Panc1 (cell line): ENCODE measurements at regions not wholly inside any gene's neighbourhood (a gene's known extent, or its start where the extent isn't known, plus 50 kb on each side); places are given as distances from the start of the nearest gene placed in this dataset.

Experiments
- ATAC-seq: fragments of 200-7000 bp; cut with Tn5 transposase; 2 replicates; pipeline ENCODE4 v1.9.1; 2020; ENCODE audit warnings: mild to moderate bottlenecking, moderate library complexity
- BruUV-seq: library from RNA; stranded (reverse); fragments of 400-500 nt; replicated peaks from 2 replicates; lab custom pipeline; 2021; lab: Mats Ljungman, UMichigan
- CTCF ChIA-PET: fragments of 300-600 bp; sonication (Branson Sonifier 250); formaldehyde crosslinking; loops from one replicate; lab custom pipeline; 2022; ENCODE audit warnings: antibody characterized with exemption; lab: Charles Lee
- POLR2A ChIA-PET: fragments of 300-600 bp; sonication (Branson Sonifier 250); formaldehyde crosslinking; loops from one replicate; lab custom pipeline; 2022; ENCODE audit warnings: antibody characterized with exemption; lab: Charles Lee
- DNase-seq: peaks from one replicate; pipeline ENCODE4 v3.0.0-alpha.2; 2010; ENCODE audit warnings: low read depth, low spot score
- H3K27ac ChIP-seq: 2 replicates; pipeline ENCODE4 v1.5.1; 2011; ENCODE audit warnings: mild to moderate bottlenecking, low read length, inconsistent platforms
- H3K27me3 ChIP-seq: fragments of 200-500 bp; sonication (Bioruptor generic); 2 replicates; pipeline ENCODE4 v1.6.0; 2014; ENCODE audit warnings: low read length, inconsistent platforms; ENCODE audit not compliant: control insufficient read depth, insufficient read depth
- H3K36me3 ChIP-seq: fragments of 200-500 bp; sonication (Bioruptor generic); 2 replicates; pipeline ENCODE4 v1.5.1; 2014; ENCODE audit warnings: inconsistent platforms, mild to moderate bottlenecking, low read length, moderate library complexity; ENCODE audit not compliant: control insufficient read depth, insufficient read depth
- H3K4me1 ChIP-seq: 2 replicates; pipeline ENCODE4 v1.5.1; 2011; ENCODE audit warnings: inconsistent platforms, mild to moderate bottlenecking, low read length, moderate library complexity; ENCODE audit not compliant: control insufficient read depth, insufficient read depth
- H3K4me3 ChIP-seq, 2 experiments: 2 replicates each; pipeline ENCODE4 v1.5.1; 2011 to 2012; ENCODE audit warnings: low read depth in 2 of 2, low read length in 2 of 2, mild to moderate bottlenecking in 2 of 2, inconsistent platforms in 1 of 2, moderate library complexity in 1 of 2
- H3K9me3 ChIP-seq: fragments of 200-500 bp; sonication (Bioruptor generic); 2 replicates; pipeline ENCODE4 v1.5.1; 2014; ENCODE audit warnings: low read depth, mild to moderate bottlenecking, inconsistent platforms, low read length, moderate library complexity; ENCODE audit not compliant: control insufficient read depth, insufficient read depth
- CTCF ChIP-seq: fragments of 450-650 bp; IDR thresholded peaks from 2 replicates; pipeline ENCODE4 v1.5.1; 2017; ENCODE audit warnings: mild to moderate bottlenecking
- POLR2AphosphoS5 ChIP-seq: IDR thresholded peaks from 2 replicates; pipeline ENCODE4 v1.6.1; 2012; ENCODE audit warnings: mild to moderate bottlenecking, low read depth, low read length, moderate library complexity
- SIN3A ChIP-seq: IDR thresholded peaks from 2 replicates; pipeline ENCODE4 v1.6.1; 2012; ENCODE audit warnings: low read depth, mild to moderate bottlenecking, low read length, moderate library complexity, borderline replicate concordance; ENCODE audit not compliant: insufficient read depth
- TCF7L2 ChIP-seq: IDR thresholded peaks from 2 replicates; pipeline ENCODE4 v1.6.1; 2011; ENCODE audit warnings: mild to moderate bottlenecking, low read depth, low read length, inconsistent platforms
- in situ Hi-C: cut with HindIII; loops from 2 replicates; pipeline ENCODE4 v1.10.0; 2016; ENCODE audit warnings: low sequenced_read_pairs, low pct_unique_long_range_greater_than_20kb
- intact Hi-C: fragments of 100-400 bp; cut with micrococcal nuclease; formaldehyde crosslinking; loops from one replicate; pipeline ENCODE4 v1.10.0; 2022; ENCODE audit not compliant: unreplicated experiment
- TF ChIP-seq, protein P1 (sequence below), 2 experiments: IDR thresholded peaks; 2 replicates each; pipeline ENCODE4 v1.6.1; 2011 to 2012; ENCODE audit warnings: low read depth in 2 of 2, control low read depth in 1 of 2, low read length in 1 of 2, mild to moderate bottlenecking in 1 of 2, moderate library complexity in 1 of 2; ENCODE audit not compliant: insufficient read depth in 1 of 2

DNA sequence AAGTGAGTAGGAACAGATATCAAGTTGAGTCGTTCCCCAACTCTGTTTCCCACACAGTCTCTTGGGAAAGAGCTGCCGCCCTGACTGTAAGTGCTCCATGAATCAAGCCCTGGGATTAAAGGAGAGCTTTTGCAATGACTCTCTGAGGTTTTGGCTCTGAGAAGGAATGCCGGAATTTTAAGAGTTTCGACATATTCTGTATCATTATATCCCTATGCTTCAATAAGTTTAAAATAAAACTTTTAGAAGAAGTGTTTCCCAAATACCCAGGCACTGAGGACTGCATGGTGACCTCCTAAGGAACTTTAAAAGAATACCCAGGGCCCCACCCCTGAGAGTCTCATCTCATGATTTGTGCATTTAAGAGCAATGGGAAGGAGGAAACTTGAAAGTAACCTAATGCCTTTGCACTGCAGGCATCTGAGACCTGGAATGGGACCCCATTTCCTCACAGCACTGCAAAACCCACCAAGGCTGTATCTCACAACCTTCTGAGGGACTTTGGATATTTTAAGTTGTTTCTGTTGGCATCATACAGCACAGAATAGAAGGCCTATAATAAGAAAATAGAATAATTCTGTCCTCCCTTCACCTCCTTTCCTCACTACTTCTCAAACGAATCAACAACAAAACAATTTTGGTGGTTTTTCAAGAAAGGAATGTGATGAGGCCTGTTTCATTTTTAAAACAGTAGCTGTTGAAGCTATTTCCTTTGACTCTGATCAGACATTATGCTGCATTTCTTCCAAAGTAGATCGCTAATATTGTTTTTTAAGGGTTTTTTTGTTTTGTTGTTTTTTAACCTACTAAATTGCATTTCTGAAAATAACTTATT is 121.2 kb downstream of the GASK1B start:
- ATAC-seq (no peak), DNase-seq (no peak)
- CTCF ChIA-PET = no interaction called here
- Histone ChIP-seq H3K27ac (no peak overlapping the region), H3K36me3 (no peaks in the 10 kb centered on the region), H3K4me1 (no peaks in the 10 kb centered on the region), H3K9me3 (no peaks in the 10 kb centered on the region), H3K4me3 (no peak overlapping the region), H3K27me3 (no peaks in the 10 kb centered on the region)
- POLR2A ChIA-PET = no interaction called here
- intact Hi-C loops (no loop called here), in situ Hi-C loops (no loop called here)
- TF ChIP-seq SIN3A = no peak
- TF ChIP-seq, protein P1, sequence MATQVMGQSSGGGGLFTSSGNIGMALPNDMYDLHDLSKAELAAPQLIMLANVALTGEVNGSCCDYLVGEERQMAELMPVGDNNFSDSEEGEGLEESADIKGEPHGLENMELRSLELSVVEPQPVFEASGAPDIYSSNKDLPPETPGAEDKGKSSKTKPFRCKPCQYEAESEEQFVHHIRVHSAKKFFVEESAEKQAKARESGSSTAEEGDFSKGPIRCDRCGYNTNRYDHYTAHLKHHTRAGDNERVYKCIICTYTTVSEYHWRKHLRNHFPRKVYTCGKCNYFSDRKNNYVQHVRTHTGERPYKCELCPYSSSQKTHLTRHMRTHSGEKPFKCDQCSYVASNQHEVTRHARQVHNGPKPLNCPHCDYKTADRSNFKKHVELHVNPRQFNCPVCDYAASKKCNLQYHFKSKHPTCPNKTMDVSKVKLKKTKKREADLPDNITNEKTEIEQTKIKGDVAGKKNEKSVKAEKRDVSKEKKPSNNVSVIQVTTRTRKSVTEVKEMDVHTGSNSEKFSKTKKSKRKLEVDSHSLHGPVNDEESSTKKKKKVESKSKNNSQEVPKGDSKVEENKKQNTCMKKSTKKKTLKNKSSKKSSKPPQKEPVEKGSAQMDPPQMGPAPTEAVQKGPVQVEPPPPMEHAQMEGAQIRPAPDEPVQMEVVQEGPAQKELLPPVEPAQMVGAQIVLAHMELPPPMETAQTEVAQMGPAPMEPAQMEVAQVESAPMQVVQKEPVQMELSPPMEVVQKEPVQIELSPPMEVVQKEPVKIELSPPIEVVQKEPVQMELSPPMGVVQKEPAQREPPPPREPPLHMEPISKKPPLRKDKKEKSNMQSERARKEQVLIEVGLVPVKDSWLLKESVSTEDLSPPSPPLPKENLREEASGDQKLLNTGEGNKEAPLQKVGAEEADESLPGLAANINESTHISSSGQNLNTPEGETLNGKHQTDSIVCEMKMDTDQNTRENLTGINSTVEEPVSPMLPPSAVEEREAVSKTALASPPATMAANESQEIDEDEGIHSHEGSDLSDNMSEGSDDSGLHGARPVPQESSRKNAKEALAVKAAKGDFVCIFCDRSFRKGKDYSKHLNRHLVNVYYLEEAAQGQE (IDR thresholded peaks at IDR 0.05; ENCODE audit: insufficient read depth in 1 of 2, low read depth in 2 of 2, low read length in 1 of 2) = no peak
- no peak for TF ChIP-seq POLR2AphosphoS5
- no peak for TF ChIP-seq TCF7L2
- no peak for TF ChIP-seq CTCF
- no TSS peak for BruUV-seq

- ATAC-seq = no peak
- POLR2A ChIA-PET = no interaction called here
- CTCF ChIA-PET = no interaction called here
- Histone ChIP-seq H3K36me3 (no peaks in the 10 kb centered on the region), H3K4me3 (no peak overlapping the region), H3K27me3 (no peaks in the 10 kb centered on the region), H3K4me1 (no peaks in the 10 kb centered on the region), H3K9me3 (no peaks in the 10 kb centered on the region), H3K27ac (no peak overlapping the region)
- in situ Hi-C loops = no loop called here
- intact Hi-C loops = no loop called here
- no peak for DNase-seq
- no peak for TF ChIP-seq CTCF
- no peak for TF ChIP-seq POLR2AphosphoS5
- TF ChIP-seq, protein P1 (IDR thresholded peaks at IDR 0.05; ENCODE audit: insufficient read depth in 1 of 2, low read depth in 2 of 2, low read length in 1 of 2) = no peak
- no peak for TF ChIP-seq SIN3A
- TF ChIP-seq TCF7L2 = no peak
- no TSS peak for BruUV-seq
Observed at GRCh38 chr4:158050942-158051341, 121.9 kb downstream of the GASK1B start.
